ENCODE measurements at regions not wholly inside any gene's neighbourhood (a gene's known extent, or its start where the extent isn't known, plus 50 kb on each side); places are given as distances from the start of the nearest gene placed in this dataset.
A peak's percentile ranks its signal among the peaks of the same experiment; 100 is the strongest.
"Not testable (repeated sequence)": the region's sequence is repeated elsewhere in the genome, so short reads cannot be mapped to it uniquely, and the experiment has no call there.

GRCh38 chr11:112620621-112621394 lies 340.4 kb upstream of the NCAM1 start:
- no peak for DNase-seq

GRCh38 chr11:112623057-112623456 lies 338.2 kb upstream of the NCAM1 start:
- no peak for DNase-seq

GRCh38 chr11:112624431-112624830 lies 336.8 kb upstream of the NCAM1 start:
- no peak for DNase-seq

- DNase-seq, result not testable (repeated sequence)
Observed at GRCh38 chr11:112624971-112625370, 336.2 kb upstream of the NCAM1 start.

- peak; percentile 59 for DNase-seq
Observed at GRCh38 chr11:112625814-112626213, 335.4 kb upstream of the NCAM1 start.

- DNase-seq, result no peak
Observed at GRCh38 chr11:112626731-112627130, 334.5 kb upstream of the NCAM1 start.

GRCh38 chr11:112627588-112628045 lies 333.6 kb upstream of the NCAM1 start:
- no peak for DNase-seq

- DNase-seq, result no peak
Observed at GRCh38 chr11:112628676-112629075, 332.5 kb upstream of the NCAM1 start.

- DNase-seq, result no peak
Observed at GRCh38 chr11:112630496-112630895, 330.7 kb upstream of the NCAM1 start.

GRCh38 chr11:112631333-112631732 lies 329.9 kb upstream of the NCAM1 start:
- DNase-seq, result no peak

GRCh38 chr11:112632866-112633505 lies 328.2 kb upstream of the NCAM1 start:
- no peak for DNase-seq

GRCh38 chr11:112634551-112634950 lies 326.7 kb upstream of the NCAM1 start:
- DNase-seq, result peak; percentile 51

GRCh38 chr11:112634995-112635737 lies 326.1 kb upstream of the NCAM1 start:
- DNase-seq, result no peak

GRCh38 chr11:112637076-112637475 lies 324.1 kb upstream of the NCAM1 start:
- DNase-seq, result peak; percentile 56

GRCh38 chr11:112637876-112638275 lies 323.3 kb upstream of the NCAM1 start:
- DNase-seq, result no peak

- no peak for DNase-seq
Observed at GRCh38 chr11:112639469-112639868, 321.8 kb upstream of the NCAM1 start.

GRCh38 chr11:112643416-112643815 lies 317.8 kb upstream of the NCAM1 start:
- no peak for DNase-seq

- DNase-seq, result no peak
Observed at GRCh38 chr11:112644410-112645131, 316.6 kb upstream of the NCAM1 start.

GRCh38 chr11:112649856-112650255 lies 311.4 kb upstream of the NCAM1 start:
- no peak for DNase-seq

GRCh38 chr11:112650527-112650926 lies 310.7 kb upstream of the NCAM1 start:
- DNase-seq, result no peak

GRCh38 chr11:112651386-112651785 lies 309.8 kb upstream of the NCAM1 start:
- no peak for DNase-seq

GRCh38 chr11:112652786-112653390 lies 308.3 kb upstream of the NCAM1 start:
- DNase-seq, result no peak

GRCh38 chr11:112655371-112655770 lies 305.8 kb upstream of the NCAM1 start:
- peak; percentile 41 for DNase-seq
